Prostate gland (tissue), 2 donors: ENCODE measurements at regions not wholly inside any gene's neighbourhood (a gene's known extent, or its start where the extent isn't known, plus 50 kb on each side); places are given as distances from the start of the nearest gene placed in this dataset.
"Not testable (repeated sequence)": the region's sequence is repeated elsewhere in the genome, so short reads cannot be mapped to it uniquely, and the experiment has no call there.

Source experiments
- DNase-seq: peaks from one replicate; pipeline ENCODE4 v3.0.0-alpha.2; 2019; ENCODE audit warnings: low spot score
- H3K27ac ChIP-seq, 2 donors: fragments of 200-600 bp; sonication (generic); 2 replicates each; pipeline ENCODE4 v1.5.1; 2017 to 2019
- H3K27me3 ChIP-seq: fragments of 200-600 bp; sonication (generic); replicated peaks from 2 replicates; pipeline ENCODE4 v1.5.1; 2019; ENCODE audit not compliant: insufficient read depth
- H3K36me3 ChIP-seq, 2 donors: fragments of 200-600 bp; sonication (generic); 1 replicate in 1 of 2; 2 replicates in 1 of 2; pipeline versions ENCODE4 v1.5.1 to v1.8.1; 2017 to 2019
- H3K4me1 ChIP-seq: fragments of 200-600 bp; sonication (generic); replicated peaks from 2 replicates; pipeline ENCODE4 v1.5.1; 2019
- H3K4me3 ChIP-seq, 2 donors: fragments of 200-600 bp; sonication (generic); 2 replicates each; pipeline ENCODE4 v1.5.1; 2017 to 2019
- H3K9me3 ChIP-seq: fragments of 200-600 bp; sonication (generic); 2 replicates; pipeline ENCODE4 v1.5.1; 2017
- POLR2A ChIP-seq: fragments of 450-650 bp; IDR thresholded peaks from one replicate; pipeline ENCODE4 v1.6.1; 2016; ENCODE audit warnings: antibody characterized with exemption, mild to moderate bottlenecking
- POLR2AphosphoS5 ChIP-seq: sonication (generic); formaldehyde crosslinking; IDR thresholded peaks from one replicate; pipeline ENCODE4 v1.6.1; 2017; ENCODE audit warnings: antibody characterized with exemption
- WGBS: methylation state at CpG from one replicate; pipeline ENCODE4 v1.1.5; 2018; 5-methylcytosine and 5-hydroxymethylcytosine counted together
- intact Hi-C: fragments of 100-400 bp; cut with DNase I; formaldehyde crosslinking; loops from one replicate; pipeline ENCODE4 v1.14.2; 2022
- TF ChIP-seq, protein P1 (sequence below), 4 experiments: fragments of 200-600 bp in 2 of 4; fragments of 450-650 bp in 2 of 4; sonication (generic) in 2 of 4; IDR thresholded peaks; 1 replicate in 3 of 4; 2 replicates in 1 of 4; pipeline ENCODE4 v1.5.1; 2016 to 2019; ENCODE audit warnings: antibody characterized with exemption in 4 of 4, mild to moderate bottlenecking in 2 of 4, moderate library complexity in 2 of 4

DNA sequence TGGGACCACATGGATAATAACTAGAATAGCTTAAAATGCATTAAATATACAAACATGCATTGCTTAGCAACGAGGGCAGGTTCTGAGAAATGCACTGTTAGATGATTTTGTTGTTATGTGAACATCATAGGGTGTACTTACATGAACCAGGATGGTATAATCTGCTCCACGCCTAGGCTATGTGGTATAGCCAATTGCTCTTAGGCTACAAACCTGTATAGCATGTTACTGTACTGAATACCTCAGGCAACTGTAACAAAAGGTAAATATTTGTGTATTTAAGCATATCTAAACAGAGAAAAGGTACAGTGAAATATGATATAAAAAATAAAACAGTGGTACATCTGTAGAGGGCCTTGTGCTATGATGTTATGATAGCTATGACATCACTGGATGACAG is 169.2 kb upstream of the IL15 start:
- TF ChIP-seq, protein P1, sequence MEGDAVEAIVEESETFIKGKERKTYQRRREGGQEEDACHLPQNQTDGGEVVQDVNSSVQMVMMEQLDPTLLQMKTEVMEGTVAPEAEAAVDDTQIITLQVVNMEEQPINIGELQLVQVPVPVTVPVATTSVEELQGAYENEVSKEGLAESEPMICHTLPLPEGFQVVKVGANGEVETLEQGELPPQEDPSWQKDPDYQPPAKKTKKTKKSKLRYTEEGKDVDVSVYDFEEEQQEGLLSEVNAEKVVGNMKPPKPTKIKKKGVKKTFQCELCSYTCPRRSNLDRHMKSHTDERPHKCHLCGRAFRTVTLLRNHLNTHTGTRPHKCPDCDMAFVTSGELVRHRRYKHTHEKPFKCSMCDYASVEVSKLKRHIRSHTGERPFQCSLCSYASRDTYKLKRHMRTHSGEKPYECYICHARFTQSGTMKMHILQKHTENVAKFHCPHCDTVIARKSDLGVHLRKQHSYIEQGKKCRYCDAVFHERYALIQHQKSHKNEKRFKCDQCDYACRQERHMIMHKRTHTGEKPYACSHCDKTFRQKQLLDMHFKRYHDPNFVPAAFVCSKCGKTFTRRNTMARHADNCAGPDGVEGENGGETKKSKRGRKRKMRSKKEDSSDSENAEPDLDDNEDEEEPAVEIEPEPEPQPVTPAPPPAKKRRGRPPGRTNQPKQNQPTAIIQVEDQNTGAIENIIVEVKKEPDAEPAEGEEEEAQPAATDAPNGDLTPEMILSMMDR (IDR thresholded peaks at IDR 0.05), result no peak
- TF ChIP-seq POLR2A (no peak), POLR2AphosphoS5 (no peak)
- Histone ChIP-seq H3K4me3 (no peak overlapping the region), H3K9me3 (no peaks in the 10 kb centered on the region)

DNA sequence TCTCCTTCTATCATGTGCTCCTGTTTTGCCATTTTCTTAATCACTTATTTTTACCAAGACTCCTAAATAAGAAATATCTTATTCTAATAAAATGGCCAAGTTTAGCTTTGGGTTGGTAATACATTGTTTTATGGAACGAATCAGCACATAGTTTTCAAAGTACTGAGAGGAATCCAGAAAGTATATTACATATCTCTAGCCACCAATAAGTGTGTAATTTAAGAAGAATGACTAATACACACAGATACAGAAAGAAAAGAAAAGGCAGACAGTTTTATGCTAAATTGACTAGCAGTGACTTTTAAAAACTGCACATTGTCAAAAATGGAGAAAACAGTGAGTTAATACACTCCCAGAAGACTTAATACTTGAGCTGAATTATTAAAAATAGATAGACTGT is 167.0 kb upstream of the IL15 start:
- 73% methylated on average over 1 of the region's 1 CpG for WGBS
- Histone ChIP-seq H3K4me3 (no peak overlapping the region), H3K27me3 (no peaks in the 10 kb centered on the region), H3K9me3 (no peaks in the 10 kb centered on the region), H3K4me1 (no peaks in the 10 kb centered on the region), H3K36me3 (no peaks in the 10 kb centered on the region), H3K27ac (no peak overlapping the region)
- intact Hi-C loops, result no loop called here
- no peak for DNase-seq
- TF ChIP-seq, protein P1 (IDR thresholded peaks at IDR 0.05), result no peak
- no peak for TF ChIP-seq POLR2AphosphoS5
- no peak for TF ChIP-seq POLR2A

More for the DNA sequence above, 169.2 kb upstream of the IL15 start:
- WGBS, result 65% methylated on average over 2 of the region's 2 CpGs
- no peaks in the 10 kb centered on the region for H3K27me3 ChIP-seq
- no peaks in the 10 kb centered on the region for H3K36me3 ChIP-seq
- H3K4me1 ChIP-seq, result no peaks in the 10 kb centered on the region
- intact Hi-C loops, result no loop called here
- H3K27ac ChIP-seq, result no peak overlapping the region
- no peak for DNase-seq

DNA sequence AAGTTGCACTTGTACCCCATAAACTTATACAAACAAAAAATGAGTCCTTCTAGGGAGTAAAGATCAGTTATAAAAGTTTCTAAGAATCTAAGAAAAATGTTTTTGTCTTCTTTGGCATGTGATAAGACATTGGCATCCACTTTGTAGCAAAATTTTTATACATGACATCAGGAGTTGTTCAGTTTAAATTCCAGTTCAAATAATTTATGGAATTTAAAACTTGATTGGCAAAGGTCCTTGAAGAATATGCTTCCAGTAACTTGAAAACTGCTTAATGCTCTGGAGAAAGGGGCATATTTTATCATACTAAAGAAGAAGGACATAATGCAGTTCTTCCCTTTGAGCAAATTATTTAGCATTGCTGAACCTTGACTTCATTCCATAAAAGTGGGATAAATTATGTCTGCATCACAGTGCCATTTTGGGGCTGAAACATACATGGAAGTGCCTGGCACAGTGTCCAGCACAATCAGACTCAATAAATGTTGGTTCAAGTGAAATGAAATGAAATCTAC is 163.3 kb upstream of the IL15 start:
- intact Hi-C loops, result no loop called here
- TF ChIP-seq POLR2AphosphoS5, result no peak
- TF ChIP-seq, protein P1 (IDR thresholded peaks at IDR 0.05), result no peak
- no peak for TF ChIP-seq POLR2A
- Histone ChIP-seq H3K27ac (no peak overlapping the region), H3K27me3 (no peaks in the 10 kb centered on the region), H3K4me1 (no peaks in the 10 kb centered on the region), H3K36me3 (no peaks in the 10 kb centered on the region), H3K4me3 (no peak overlapping the region), H3K9me3 (no peaks in the 10 kb centered on the region)
- DNase-seq, result no peak

DNA sequence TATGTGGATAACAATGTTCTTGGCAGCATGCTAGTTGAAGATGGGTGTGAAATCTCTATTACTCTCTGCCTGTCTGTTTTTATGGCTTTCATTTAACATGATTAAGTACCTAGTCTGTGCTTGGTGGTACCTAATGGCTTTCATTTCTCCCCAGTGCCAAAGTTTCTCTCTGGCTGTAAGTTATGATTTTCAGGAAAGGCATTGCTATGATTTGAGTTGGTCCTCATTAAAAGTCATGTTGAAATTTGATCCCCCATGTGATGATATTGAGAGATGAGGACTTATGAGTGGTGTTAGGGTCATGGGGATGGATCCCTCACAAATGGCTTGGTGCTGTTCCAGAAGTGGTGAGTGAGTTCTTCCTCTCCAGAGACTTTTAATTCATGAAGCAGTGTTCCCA is 162.4 kb upstream of the IL15 start:
- DNase-seq, result no peak
- intact Hi-C loops, result no loop called here
- H3K27ac ChIP-seq, result no peak overlapping the region
- H3K27me3 ChIP-seq, result no peaks in the 10 kb centered on the region
- TF ChIP-seq POLR2A (no peak), POLR2AphosphoS5 (no peak)
- TF ChIP-seq, protein P1 (IDR thresholded peaks at IDR 0.05), result no peak
- no peaks in the 10 kb centered on the region for H3K4me1 ChIP-seq
- no peaks in the 10 kb centered on the region for H3K9me3 ChIP-seq
- no peak overlapping the region for H3K4me3 ChIP-seq
- no peaks in the 10 kb centered on the region for H3K36me3 ChIP-seq

DNA sequence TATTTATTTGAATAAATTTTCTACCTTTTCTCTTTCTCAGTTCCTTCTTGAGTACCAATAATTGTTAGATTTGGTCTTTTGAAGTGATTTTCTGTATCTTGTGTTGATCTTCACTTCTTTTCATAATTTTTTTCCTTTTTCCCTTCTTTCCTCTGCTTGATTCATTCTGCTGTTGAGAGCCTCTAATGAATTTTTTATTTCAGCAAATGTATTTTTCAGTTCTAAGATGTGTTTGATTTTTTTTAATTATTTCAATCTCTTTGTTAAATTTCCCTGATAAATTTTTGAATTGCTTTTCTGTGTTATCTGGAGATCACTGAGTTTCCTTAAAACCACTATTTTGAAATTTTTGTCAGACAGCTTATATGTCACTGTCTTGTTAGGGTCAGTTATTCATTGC is 155.4 kb upstream of the IL15 start:
- Histone ChIP-seq H3K9me3 (no peaks in the 10 kb centered on the region), H3K27ac (no peak overlapping the region), H3K4me1 (no peaks in the 10 kb centered on the region), H3K27me3 (no peaks in the 10 kb centered on the region), H3K4me3 (no peak overlapping the region), H3K36me3 (no peaks in the 10 kb centered on the region)
- intact Hi-C loops, result no loop called here
- DNase-seq, result no peak
- no peak for TF ChIP-seq POLR2AphosphoS5
- TF ChIP-seq POLR2A, result no peak
- TF ChIP-seq, protein P1 (IDR thresholded peaks at IDR 0.05), result no peak

DNA sequence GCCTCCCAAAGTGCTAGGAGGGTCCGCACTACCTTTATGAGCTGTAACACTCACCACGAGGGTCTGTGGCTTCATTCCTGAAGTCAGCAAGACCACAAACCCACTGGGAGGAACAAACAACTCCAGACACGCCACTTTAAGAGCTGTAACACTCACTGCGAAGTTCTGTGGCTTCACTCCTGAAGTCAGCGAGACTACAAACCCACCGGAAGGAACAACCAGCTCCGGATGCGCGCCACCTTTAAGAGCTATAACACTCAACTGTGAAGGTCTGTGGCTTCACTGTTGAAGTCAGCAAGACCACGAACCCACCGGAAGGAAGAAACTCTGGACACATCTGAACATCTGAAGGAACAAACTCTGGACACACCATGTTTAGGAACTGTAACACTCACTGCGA is 152.1 kb upstream of the IL15 start:
- H3K27ac ChIP-seq, H3K36me3 ChIP-seq, intact Hi-C loops, DNase-seq, H3K9me3 ChIP-seq, H3K4me3 ChIP-seq, H3K27me3 ChIP-seq, H3K4me1 ChIP-seq: not testable (repeated sequence)
- 92% methylated on average over 12 of the region's 12 CpGs for WGBS
